GM18870 (cell line): ENCODE measurements at regions not wholly inside any gene's neighbourhood (a gene's known extent, or its start where the extent isn't known, plus 50 kb on each side); places are given as distances from the start of the nearest gene placed in this dataset.
"Not testable (repeated sequence)": the region's sequence is repeated elsewhere in the genome, so short reads cannot be mapped to it uniquely, and the experiment has no call there.

Experiments used
- ATAC-seq: cut with Tn5 transposase; IDR thresholded peaks from one replicate; pipeline ENCODE4 v1.9.1; 2021; ENCODE audit warnings: moderate library complexity; ENCODE audit not compliant: unreplicated experiment

- no peak for ATAC-seq
Observed at GRCh38 chr4:171016145-171016544, 797.1 kb upstream of the GALNTL6 start.

- ATAC-seq = no peak
Observed at GRCh38 chr4:171015441-171015840, 797.8 kb upstream of the GALNTL6 start.

GRCh38 chr4:171007618-171008390 lies 805.4 kb upstream of the GALNTL6 start:
- ATAC-seq = no peak

GRCh38 chr4:171002246-171002645 lies 811.0 kb upstream of the GALNTL6 start:
- ATAC-seq = no peak

- ATAC-seq = peak; percentile 98
Observed at GRCh38 chr4:170990989-170991589, 822.1 kb upstream of the GALNTL6 start.

GRCh38 chr4:170988446-170988845 lies 824.8 kb upstream of the GALNTL6 start:
- ATAC-seq = no peak

GRCh38 chr4:170979736-170980135 lies 833.5 kb upstream of the GALNTL6 start:
- ATAC-seq = no peak

GRCh38 chr4:170978990-170979389 lies 834.2 kb upstream of the GALNTL6 start:
- ATAC-seq = no peak

- ATAC-seq = no peak
Observed at GRCh38 chr4:170949084-170949483, 859.3 kb upstream of the AADAT start.

- ATAC-seq = no peak
Observed at GRCh38 chr4:170940043-170940724, 850.4 kb upstream of the AADAT start.

GRCh38 chr4:170938588-170938987 lies 848.8 kb upstream of the AADAT start:
- ATAC-seq = no peak

- no peak for ATAC-seq
Observed at GRCh38 chr4:170931321-170931720, 841.6 kb upstream of the AADAT start.

- no peak for ATAC-seq
Observed at GRCh38 chr4:170888660-170889059, 798.9 kb upstream of the AADAT start.

- no peak for ATAC-seq
Observed at GRCh38 chr4:170887396-170887795, 797.6 kb upstream of the AADAT start.

GRCh38 chr4:170884969-170885570 lies 795.3 kb upstream of the AADAT start:
- no peak for ATAC-seq

- not testable (repeated sequence) for ATAC-seq
Observed at GRCh38 chr4:170881646-170882045, 791.9 kb upstream of the AADAT start.

- ATAC-seq = no peak
Observed at GRCh38 chr4:170875868-170876267, 786.1 kb upstream of the AADAT start.

- ATAC-seq = no peak
Observed at GRCh38 chr4:170872794-170873193, 783.0 kb upstream of the AADAT start.

- ATAC-seq = no peak
Observed at GRCh38 chr4:170868170-170868569, 778.4 kb upstream of the AADAT start.

- no peak for ATAC-seq
Observed at GRCh38 chr4:170854097-170854496, 764.3 kb upstream of the AADAT start.

GRCh38 chr4:170853422-170854021 lies 763.8 kb upstream of the AADAT start:
- peak; percentile 77 for ATAC-seq
